Activated CD8-positive, alpha-beta T cell treated with anti-CD3 and anti-CD28 coated beads for 36 hours (primary cell): ENCODE measurements at regions not wholly inside any gene's neighbourhood (a gene's known extent, or its start where the extent isn't known, plus 50 kb on each side); places are given as distances from the start of the nearest gene placed in this dataset.

Experiments
- ATAC-seq: fragments of 200-7000 bp; cut with Tn5 transposase; one replicate; pipeline ENCODE4 v1.10.0; 2021; ENCODE audit warnings: mild to moderate bottlenecking, moderate library complexity
- CTCF ChIA-PET: fragments of 350-600 bp; sonication (Branson Sonifier 250); formaldehyde crosslinking; loops from one replicate; lab custom pipeline; 2021; ENCODE audit warnings: antibody characterized with exemption; lab: Charles Lee
- POLR2A ChIA-PET: fragments of 350-600 bp; sonication (Branson Sonifier 250); formaldehyde crosslinking; loops from one replicate; lab custom pipeline; 2021; ENCODE audit warnings: antibody characterized with exemption; lab: Charles Lee
- DNase-seq: peaks from one replicate; pipeline ENCODE4 v3.0.0-alpha.2; 2020
- H3K27ac Mint-ChIP-seq: one replicate; pipeline ENCODE4 v1.8.0; 2021; ENCODE audit warnings: mild to moderate bottlenecking, mixed read lengths
- H3K27me3 Mint-ChIP-seq: one replicate; pipeline ENCODE4 v1.8.0; 2021; ENCODE audit warnings: mixed read lengths
- H3K36me3 Mint-ChIP-seq: one replicate; pipeline ENCODE4 v1.8.0; 2021; ENCODE audit warnings: low read depth, mixed read lengths
- H3K4me1 Mint-ChIP-seq: one replicate; pipeline ENCODE4 v1.8.0; 2021; ENCODE audit warnings: low read depth, mixed read lengths
- H3K4me3 Mint-ChIP-seq: one replicate; pipeline ENCODE4 v1.8.0; 2021; ENCODE audit warnings: mild to moderate bottlenecking, moderate library complexity, mixed read lengths
- H3K9me3 Mint-ChIP-seq: one replicate; pipeline ENCODE4 v1.8.0; 2021; ENCODE audit warnings: mixed read lengths
- CTCF ChIP-seq: fragments of 200-600 bp; IDR thresholded peaks from one replicate; pipeline ENCODE4 v1.8.0; 2022; ENCODE audit warnings: antibody characterized with exemption, mild to moderate bottlenecking
- intact Hi-C: fragments of 100-400 bp; cut with micrococcal nuclease; formaldehyde crosslinking; loops from one replicate; pipeline ENCODE4 v1.10.0; 2022

DNA sequence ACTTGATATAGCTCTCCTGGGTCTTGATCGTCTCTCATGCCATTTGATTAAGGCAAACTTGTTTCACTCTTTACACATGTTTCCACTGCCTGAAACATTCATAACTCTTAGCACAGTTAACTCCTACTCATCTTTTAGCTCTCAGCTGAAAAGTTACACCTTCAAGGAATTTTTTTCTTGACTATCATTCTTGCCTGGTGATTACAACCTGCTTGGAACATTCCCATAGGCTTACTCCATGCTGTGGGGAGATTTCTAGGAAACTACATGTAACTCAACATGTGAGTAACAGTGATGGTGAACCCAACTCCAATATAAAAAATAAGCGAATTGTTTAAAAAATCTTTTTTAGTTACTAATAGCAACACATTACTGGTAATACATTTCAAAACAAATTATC lies 224.1 kb upstream of the MPDZ start:
- Mint-ChIP-seq H3K4me3 (no peak overlapping the region), H3K27ac (no peak overlapping the region), H3K4me1 (no peaks in the 10 kb centered on the region), H3K36me3 (no peaks in the 10 kb centered on the region), H3K27me3 (no peaks in the 10 kb centered on the region), H3K9me3 (peaks cover 8% of the 10 kb centered on the region)
- no peak for DNase-seq
- ATAC-seq = no peak
- TF ChIP-seq CTCF = no peak
- ChIA-PET CTCF (no interaction called here), POLR2A (no interaction called here)
- intact Hi-C loops = no loop called here

DNA sequence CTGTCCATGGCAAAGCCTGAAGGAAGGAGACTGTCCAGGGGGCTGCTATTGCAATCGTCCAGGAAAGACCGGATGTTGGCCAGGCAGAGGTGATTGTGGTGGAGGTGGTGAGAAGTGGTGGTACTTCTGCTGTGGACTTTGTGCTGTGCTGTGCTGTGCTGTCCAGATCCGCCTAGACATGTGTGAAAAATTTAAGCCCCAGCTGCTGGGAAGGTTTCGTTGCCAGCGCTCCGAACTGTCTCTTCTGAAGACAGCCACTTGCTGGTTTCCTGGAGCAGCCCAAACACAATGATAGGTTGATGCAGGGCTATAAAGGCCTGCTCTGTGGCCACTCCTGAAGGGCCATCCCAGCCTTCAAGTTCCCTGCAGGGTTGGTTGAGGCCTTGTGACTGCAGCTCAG lies 223.0 kb upstream of the MPDZ start:
- TF ChIP-seq CTCF = no peak
- ChIA-PET CTCF (no interaction called here), POLR2A (no interaction called here)
- DNase-seq (no peak), ATAC-seq (no peak)
- no peak overlapping the region for H3K4me3 Mint-ChIP-seq
- no peaks in the 10 kb centered on the region for H3K27me3 Mint-ChIP-seq
- intact Hi-C loops = no loop called here
- no peaks in the 10 kb centered on the region for H3K36me3 Mint-ChIP-seq
- no peaks in the 10 kb centered on the region for H3K4me1 Mint-ChIP-seq
- H3K27ac Mint-ChIP-seq = no peak overlapping the region
- H3K9me3 Mint-ChIP-seq = peaks cover 8% of the 10 kb centered on the region

DNA sequence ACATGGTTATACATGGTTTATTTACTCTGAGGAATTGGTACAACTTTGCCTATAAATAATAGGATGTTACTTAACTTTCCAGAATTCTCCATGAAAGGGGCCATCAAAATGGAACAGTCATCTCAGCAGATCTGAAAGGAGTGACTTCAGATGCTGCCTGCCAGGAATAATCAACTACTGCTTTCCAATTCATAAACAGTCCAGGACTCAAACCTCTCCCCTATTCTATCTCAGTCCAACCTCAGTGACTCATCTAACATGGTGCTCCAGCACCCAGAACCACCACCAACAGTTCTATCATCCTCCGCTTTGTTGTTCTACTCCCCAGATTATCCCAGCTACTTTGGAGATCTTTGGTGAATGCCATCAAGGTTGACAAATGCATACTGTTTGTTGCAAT lies 221.5 kb upstream of the MPDZ start:
- POLR2A ChIA-PET = no interaction called here
- CTCF ChIA-PET = no interaction called here
- no peak for TF ChIP-seq CTCF
- no peak for DNase-seq
- no peak overlapping the region for H3K27ac Mint-ChIP-seq
- no peaks in the 10 kb centered on the region for H3K36me3 Mint-ChIP-seq
- H3K4me1 Mint-ChIP-seq = no peaks in the 10 kb centered on the region
- H3K4me3 Mint-ChIP-seq = no peak overlapping the region
- H3K9me3 Mint-ChIP-seq = peaks cover 8% of the 10 kb centered on the region
- no peaks in the 10 kb centered on the region for H3K27me3 Mint-ChIP-seq
- ATAC-seq = no peak
- intact Hi-C loops = no loop called here

DNA sequence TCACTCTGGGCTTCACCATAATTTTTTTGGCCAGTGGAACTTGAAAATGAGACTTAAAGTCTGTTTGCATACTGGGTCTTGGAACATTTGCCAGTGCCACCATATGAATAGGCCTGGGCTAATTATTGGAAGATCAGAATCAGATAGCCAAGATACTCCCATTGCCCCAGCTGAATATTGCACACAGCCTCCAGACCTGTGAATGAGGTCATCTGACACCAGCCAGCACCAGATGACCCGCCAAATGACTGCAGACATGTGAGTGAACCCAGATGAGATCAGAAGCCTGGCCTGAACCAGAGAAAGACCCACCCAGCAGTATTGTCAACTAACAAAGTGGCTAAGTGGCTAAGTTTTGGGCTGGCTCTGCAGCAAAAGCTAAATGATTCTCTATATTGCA lies 220.5 kb upstream of the MPDZ start:
- no peaks in the 10 kb centered on the region for H3K27me3 Mint-ChIP-seq
- TF ChIP-seq CTCF = no peak
- no peak for ATAC-seq
- H3K36me3 Mint-ChIP-seq = no peaks in the 10 kb centered on the region
- H3K4me3 Mint-ChIP-seq = no peak overlapping the region
- ChIA-PET CTCF (no interaction called here), POLR2A (no interaction called here)
- no peak for DNase-seq
- intact Hi-C loops = no loop called here
- H3K9me3 Mint-ChIP-seq = peaks cover 8% of the 10 kb centered on the region
- no peaks in the 10 kb centered on the region for H3K4me1 Mint-ChIP-seq
- H3K27ac Mint-ChIP-seq = no peak overlapping the region

DNA sequence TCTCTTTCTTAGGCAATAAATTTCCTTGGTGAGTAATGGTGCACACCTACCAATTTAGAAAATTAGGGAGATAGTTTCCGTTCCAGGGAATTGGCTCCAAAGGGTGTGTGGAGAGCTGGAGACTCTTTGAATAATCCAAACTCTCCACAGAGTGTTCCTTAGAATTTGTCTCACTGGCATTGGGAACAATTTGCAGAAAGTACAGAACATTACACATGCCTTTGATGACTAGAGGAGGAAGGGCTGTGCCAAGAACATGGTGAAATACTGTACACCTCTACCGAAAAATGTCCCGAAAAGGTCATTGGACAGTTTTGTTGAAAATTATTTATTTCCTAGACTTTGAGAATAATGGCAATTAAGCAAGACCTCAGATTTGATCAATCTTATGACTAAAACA lies 214.2 kb upstream of the MPDZ start:
- Mint-ChIP-seq H3K27ac (no peak overlapping the region), H3K9me3 (peaks cover 4% of the 10 kb centered on the region), H3K27me3 (no peaks in the 10 kb centered on the region), H3K36me3 (no peaks in the 10 kb centered on the region), H3K4me3 (no peak overlapping the region), H3K4me1 (no peaks in the 10 kb centered on the region)
- ChIA-PET CTCF (no interaction called here), POLR2A (no interaction called here)
- no peak for TF ChIP-seq CTCF
- ATAC-seq (no peak), DNase-seq (no peak)
- intact Hi-C loops = no loop called here
